Loucy (cell line): ENCODE measurements at regions not wholly inside any gene's neighbourhood (a gene's known extent, or its start where the extent isn't known, plus 50 kb on each side); places are given as distances from the start of the nearest gene placed in this dataset.

ENCODE experiments used
- H2AFZ ChIP-seq: fragments of 200-600 bp; sonication (generic); 2 replicates; pipeline ENCODE4 v1.6.0; 2016; ENCODE audit warnings: antibody characterized with exemption, mild to moderate bottlenecking, low read length, moderate library complexity
- H3F3A ChIP-seq: fragments of 200-600 bp; 2 replicates; pipeline ENCODE4 v1.6.0; 2016; ENCODE audit warnings: antibody characterized with exemption, low read depth, mild to moderate bottlenecking
- H3K27me3 ChIP-seq: fragments of 200-600 bp; sonication (generic); 2 replicates; pipeline ENCODE4 v1.6.1; 2014; ENCODE audit warnings: low read length, mild to moderate bottlenecking; ENCODE audit not compliant: insufficient read depth, poor library complexity, severe bottlenecking
- H3K36me3 ChIP-seq: fragments of 200-600 bp; sonication (generic); 2 replicates; pipeline ENCODE4 v1.6.1; 2016; ENCODE audit warnings: low read length; ENCODE audit not compliant: insufficient read depth
- H3K4me1 ChIP-seq: fragments of 200-600 bp; sonication (generic); 2 replicates; pipeline ENCODE4 v1.5.1; 2014; ENCODE audit warnings: low read length, mild to moderate bottlenecking; ENCODE audit not compliant: insufficient read depth, poor library complexity, severe bottlenecking
- H3K4me2 ChIP-seq: fragments of 200-600 bp; sonication (generic); 2 replicates; pipeline ENCODE4 v1.6.0; 2014; ENCODE audit warnings: antibody characterized with exemption, low read length, low read depth, mild to moderate bottlenecking; ENCODE audit not compliant: poor library complexity, severe bottlenecking
- H3K4me3 ChIP-seq: fragments of 200-600 bp; sonication (generic); 2 replicates; pipeline ENCODE4 v1.5.1; 2014; ENCODE audit warnings: low read length, mild to moderate bottlenecking, mixed read lengths; ENCODE audit not compliant: poor library complexity, severe bottlenecking
- H3K79me2 ChIP-seq: fragments of 200-600 bp; sonication (generic); 2 replicates; pipeline ENCODE4 v1.6.1; 2014; ENCODE audit warnings: low read length; ENCODE audit not compliant: insufficient read depth
- H3K9ac ChIP-seq: fragments of 200-600 bp; sonication (generic); 2 replicates; pipeline ENCODE4 v1.6.0; 2014; ENCODE audit warnings: mild to moderate bottlenecking, low read depth, low read length, moderate library complexity; ENCODE audit not compliant: poor library complexity, severe bottlenecking
- H3K9me2 ChIP-seq: fragments of 200-600 bp; sonication (generic); replicated peaks from 2 replicates; pipeline ENCODE4 v1.6.1; 2016; ENCODE audit warnings: low read depth, low read length, mixed read lengths
- H3K9me3 ChIP-seq: fragments of 200-600 bp; sonication (generic); 2 replicates; pipeline ENCODE4 v1.6.1; 2014; ENCODE audit warnings: mild to moderate bottlenecking, antibody characterized with exemption, low read length, low read depth; ENCODE audit not compliant: insufficient read depth
- H4K20me1 ChIP-seq: fragments of 200-600 bp; sonication (generic); 2 replicates; pipeline ENCODE4 v1.6.0; 2014; ENCODE audit warnings: antibody characterized with exemption, low read length, mild to moderate bottlenecking; ENCODE audit not compliant: insufficient read depth, poor library complexity, severe bottlenecking
- EZH2phosphoT487 ChIP-seq: fragments of 200-600 bp; IDR thresholded peaks from 2 replicates; pipeline ENCODE4 v1.6.1; 2018; ENCODE audit warnings: antibody characterized with exemption, mild to moderate bottlenecking, moderate library complexity, borderline replicate concordance
- TF ChIP-seq, protein P1 (sequence below): fragments of 200-600 bp; sonication (generic); conservative IDR thresholded peaks from 2 replicates; pipeline ENCODE4 v1.5.1; 2014; ENCODE audit warnings: mild to moderate bottlenecking, antibody characterized with exemption, low read length

DNA sequence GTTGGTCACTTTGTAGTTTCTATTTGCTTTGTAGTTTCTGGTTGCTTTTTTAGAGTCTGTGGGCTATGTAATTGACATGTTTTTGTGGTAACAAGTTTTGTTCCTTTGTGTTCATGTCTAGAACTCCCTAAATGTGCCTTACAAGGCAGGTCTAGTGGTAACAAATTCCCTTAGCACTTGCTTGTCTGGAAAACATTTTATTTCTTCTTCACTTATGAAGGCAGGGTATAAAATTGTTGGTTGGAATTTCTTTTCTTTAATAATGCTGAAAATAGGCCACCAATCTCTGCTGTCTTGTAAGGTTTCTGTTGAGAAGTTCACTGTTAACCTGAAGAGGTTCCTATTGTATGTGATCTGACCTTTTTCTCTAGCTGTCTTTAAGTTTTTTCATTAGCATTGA is 383.6 kb downstream of the EPHA7 start:
- Histone ChIP-seq H4K20me1 (no peaks in the 10 kb centered on the region), H3K9me2 (no peaks in the 10 kb centered on the region), H3K4me1 (peaks cover 18% of the 10 kb centered on the region), H3K36me3 (no peaks in the 10 kb centered on the region), H3K4me2 (no peak overlapping the region), H3K9me3 (peaks cover 6% of the 10 kb centered on the region), H3K27me3 (no peaks in the 10 kb centered on the region), H3F3A (no peaks in the 10 kb centered on the region), H3K79me2 (no peaks in the 10 kb centered on the region), H3K4me3 (no peak overlapping the region), H2AFZ (no peak overlapping the region), H3K9ac (no peak overlapping the region)
- TF ChIP-seq, protein P1, sequence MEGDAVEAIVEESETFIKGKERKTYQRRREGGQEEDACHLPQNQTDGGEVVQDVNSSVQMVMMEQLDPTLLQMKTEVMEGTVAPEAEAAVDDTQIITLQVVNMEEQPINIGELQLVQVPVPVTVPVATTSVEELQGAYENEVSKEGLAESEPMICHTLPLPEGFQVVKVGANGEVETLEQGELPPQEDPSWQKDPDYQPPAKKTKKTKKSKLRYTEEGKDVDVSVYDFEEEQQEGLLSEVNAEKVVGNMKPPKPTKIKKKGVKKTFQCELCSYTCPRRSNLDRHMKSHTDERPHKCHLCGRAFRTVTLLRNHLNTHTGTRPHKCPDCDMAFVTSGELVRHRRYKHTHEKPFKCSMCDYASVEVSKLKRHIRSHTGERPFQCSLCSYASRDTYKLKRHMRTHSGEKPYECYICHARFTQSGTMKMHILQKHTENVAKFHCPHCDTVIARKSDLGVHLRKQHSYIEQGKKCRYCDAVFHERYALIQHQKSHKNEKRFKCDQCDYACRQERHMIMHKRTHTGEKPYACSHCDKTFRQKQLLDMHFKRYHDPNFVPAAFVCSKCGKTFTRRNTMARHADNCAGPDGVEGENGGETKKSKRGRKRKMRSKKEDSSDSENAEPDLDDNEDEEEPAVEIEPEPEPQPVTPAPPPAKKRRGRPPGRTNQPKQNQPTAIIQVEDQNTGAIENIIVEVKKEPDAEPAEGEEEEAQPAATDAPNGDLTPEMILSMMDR, result no peak
- no peak for TF ChIP-seq EZH2phosphoT487

DNA sequence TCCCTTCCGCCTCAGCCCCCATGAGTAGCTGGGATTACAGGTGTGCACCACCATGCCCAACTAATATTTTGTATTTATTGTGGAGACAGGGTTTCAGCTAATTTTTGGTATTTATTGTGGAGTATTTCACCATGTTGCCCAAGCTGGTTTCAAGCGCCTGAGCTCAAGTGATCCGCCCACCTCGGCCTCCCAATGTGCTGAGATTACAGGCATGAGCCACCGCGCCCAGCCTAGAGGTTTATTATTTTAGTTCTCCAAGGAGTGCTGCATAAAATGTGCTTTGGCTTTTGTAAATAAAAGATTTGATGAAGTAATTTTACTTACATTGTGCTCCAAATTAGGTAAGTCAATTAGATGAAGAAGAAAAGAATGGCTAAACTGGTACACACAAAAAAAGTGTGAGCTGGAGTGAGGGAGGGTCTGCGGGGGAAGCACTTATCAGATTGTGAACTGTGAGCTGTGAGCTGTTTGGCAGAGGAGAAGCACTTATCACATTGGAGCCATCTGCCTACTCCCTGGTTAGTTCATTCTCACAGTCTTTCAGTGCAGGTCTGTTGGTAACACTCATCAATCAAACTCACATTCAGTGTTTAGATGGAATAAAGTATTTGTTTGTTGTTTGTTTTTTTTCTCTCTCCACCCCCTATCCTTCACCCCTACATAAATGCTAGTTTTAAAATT is 398.0 kb downstream of the EPHA7 start:
- H3K27me3 ChIP-seq, result no peaks in the 10 kb centered on the region
- no peaks in the 10 kb centered on the region for H3F3A ChIP-seq
- TF ChIP-seq, protein P1, result no peak
- no peak for TF ChIP-seq EZH2phosphoT487
- no peaks in the 10 kb centered on the region for H3K9me2 ChIP-seq
- no peaks in the 10 kb centered on the region for H3K36me3 ChIP-seq
- H2AFZ ChIP-seq, result no peak overlapping the region
- no peaks in the 10 kb centered on the region for H3K9me3 ChIP-seq
- no peak overlapping the region for H3K4me3 ChIP-seq
- no peak overlapping the region for H3K4me2 ChIP-seq
- H4K20me1 ChIP-seq, result no peaks in the 10 kb centered on the region
- no peak overlapping the region for H3K9ac ChIP-seq
- H3K4me1 ChIP-seq, result no peaks in the 10 kb centered on the region
- no peaks in the 10 kb centered on the region for H3K79me2 ChIP-seq

DNA sequence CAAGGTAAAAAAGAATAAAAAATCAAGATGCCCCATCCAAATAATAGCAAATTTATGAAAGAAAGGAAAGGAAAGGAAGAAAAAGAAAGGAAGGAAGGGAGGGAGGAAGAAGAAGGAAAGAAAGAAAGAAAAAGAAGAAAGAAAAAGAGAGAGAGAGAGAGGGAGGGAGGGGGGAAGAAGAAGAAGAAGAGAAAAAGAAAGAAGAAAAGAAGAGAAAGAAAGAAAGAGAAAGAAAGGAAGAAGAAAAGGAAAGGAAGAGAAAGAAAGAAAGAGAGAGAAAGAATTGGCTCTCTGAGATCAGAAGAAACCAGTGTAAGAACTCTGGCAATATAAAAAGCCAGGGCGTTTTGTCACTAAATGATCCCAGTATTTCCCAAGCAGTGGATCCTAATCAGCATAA is 401.7 kb downstream of the EPHA7 start:
- Histone ChIP-seq H2AFZ (no peak overlapping the region), H3K79me2 (no peaks in the 10 kb centered on the region)

More for the DNA sequence above, 401.7 kb downstream of the EPHA7 start:
- TF ChIP-seq, protein P1, result no peak
- no peak for TF ChIP-seq EZH2phosphoT487
- Histone ChIP-seq H3K9me3 (no peaks in the 10 kb centered on the region), H3K4me2 (no peak overlapping the region), H3K9me2 (no peaks in the 10 kb centered on the region), H4K20me1 (no peaks in the 10 kb centered on the region), H3K36me3 (no peaks in the 10 kb centered on the region), H3F3A (no peaks in the 10 kb centered on the region), H3K27me3 (no peaks in the 10 kb centered on the region), H3K4me3 (no peak overlapping the region), H3K4me1 (no peaks in the 10 kb centered on the region), H3K9ac (no peak overlapping the region)
